Tongue (tissue), 1 donor: ENCODE measurements at regions not wholly inside any gene's neighbourhood (a gene's known extent, or its start where the extent isn't known, plus 50 kb on each side); places are given as distances from the start of the nearest gene placed in this dataset.

ENCODE experiments used
- DNase-seq: peaks from one replicate; pipeline ENCODE4 v3.0.0-alpha.2; 2015

GRCh38 chrX:98371994-98372393 is 1488.3 kb downstream of the RPA4 start:
- no peak for DNase-seq

GRCh38 chrX:98379134-98379533 is 1495.4 kb downstream of the RPA4 start:
- DNase-seq = no peak

GRCh38 chrX:98380106-98380505 is 1496.4 kb downstream of the RPA4 start:
- DNase-seq = no peak

GRCh38 chrX:98380556-98380955 is 1496.8 kb downstream of the RPA4 start:
- DNase-seq = no peak

- DNase-seq = no peak
Measured at GRCh38 chrX:98398542-98398941, 1514.8 kb downstream of the RPA4 start.

GRCh38 chrX:98405376-98405775 is 1521.7 kb downstream of the RPA4 start:
- no peak for DNase-seq

- DNase-seq = no peak
Measured at GRCh38 chrX:98407584-98407983, 1523.9 kb downstream of the RPA4 start.

- DNase-seq = no peak
Measured at GRCh38 chrX:98409867-98410266, 1526.2 kb downstream of the RPA4 start.

- DNase-seq = no peak
Measured at GRCh38 chrX:98412058-98412457, 1528.3 kb downstream of the RPA4 start.

- DNase-seq = no peak
Measured at GRCh38 chrX:98422536-98422935, 1538.8 kb downstream of the RPA4 start.

GRCh38 chrX:98432413-98432812 is 1548.7 kb downstream of the RPA4 start:
- DNase-seq = no peak

GRCh38 chrX:98448524-98448923 is 1564.8 kb downstream of the RPA4 start:
- no peak for DNase-seq

GRCh38 chrX:98452456-98452855 is 1568.7 kb downstream of the RPA4 start:
- no peak for DNase-seq

GRCh38 chrX:98459669-98460068 is 1576.0 kb downstream of the RPA4 start:
- DNase-seq = no peak

- no peak for DNase-seq
Measured at GRCh38 chrX:98480606-98481005, 1596.9 kb downstream of the RPA4 start.

- no peak for DNase-seq
Measured at GRCh38 chrX:98481636-98482035, 1597.9 kb downstream of the RPA4 start.

- no peak for DNase-seq
Measured at GRCh38 chrX:98490670-98491069, 1607.0 kb downstream of the RPA4 start.

GRCh38 chrX:98501426-98501825 is 1617.7 kb downstream of the RPA4 start:
- DNase-seq = no peak

GRCh38 chrX:98506907-98507306 is 1623.2 kb downstream of the RPA4 start:
- DNase-seq = no peak

GRCh38 chrX:98514032-98514431 is 1630.3 kb downstream of the RPA4 start:
- no peak for DNase-seq

- no peak for DNase-seq
Measured at GRCh38 chrX:98516120-98516519, 1632.4 kb downstream of the RPA4 start.

GRCh38 chrX:98523026-98523425 is 1639.3 kb downstream of the RPA4 start:
- no peak for DNase-seq

GRCh38 chrX:98523521-98523920 is 1639.8 kb downstream of the RPA4 start:
- no peak for DNase-seq

GRCh38 chrX:98548519-98548918 is 1664.8 kb downstream of the RPA4 start:
- no peak for DNase-seq

GRCh38 chrX:98568795-98569194 is 1685.1 kb downstream of the RPA4 start:
- DNase-seq = no peak

GRCh38 chrX:98605941-98606340 is 1722.2 kb downstream of the RPA4 start:
- no peak for DNase-seq
